ENCODE measurements at regions not wholly inside any gene's neighbourhood (a gene's known extent, or its start where the extent isn't known, plus 50 kb on each side); places are given as distances from the start of the nearest gene placed in this dataset.

- no peak for TF ChIP-seq CTCF (IDR thresholded peaks at IDR 0.05)
- H3K9me3 Mint-ChIP-seq (ENCODE audit: unreplicated experiment) = peaks cover 14% of the 10 kb centered on the region
- no peaks in the 10 kb centered on the region for H3K36me3 Mint-ChIP-seq (ENCODE audit: unreplicated experiment)
- DNase-seq (ENCODE audit: extremely low spot score, unreplicated experiment) = no peak
- no peak overlapping the region for H3K4me3 Mint-ChIP-seq (ENCODE audit: unreplicated experiment)
- H3K4me1 Mint-ChIP-seq (ENCODE audit: unreplicated experiment) = no peaks in the 10 kb centered on the region
- no peaks in the 10 kb centered on the region for H3K27me3 Mint-ChIP-seq (ENCODE audit: unreplicated experiment)
- H3K27ac Mint-ChIP-seq (ENCODE audit: unreplicated experiment) = no peak overlapping the region
These were observed 343.5 kb downstream of the EDEM1 start for GRCh38 chr3:5531039-5531438.

DNA sequence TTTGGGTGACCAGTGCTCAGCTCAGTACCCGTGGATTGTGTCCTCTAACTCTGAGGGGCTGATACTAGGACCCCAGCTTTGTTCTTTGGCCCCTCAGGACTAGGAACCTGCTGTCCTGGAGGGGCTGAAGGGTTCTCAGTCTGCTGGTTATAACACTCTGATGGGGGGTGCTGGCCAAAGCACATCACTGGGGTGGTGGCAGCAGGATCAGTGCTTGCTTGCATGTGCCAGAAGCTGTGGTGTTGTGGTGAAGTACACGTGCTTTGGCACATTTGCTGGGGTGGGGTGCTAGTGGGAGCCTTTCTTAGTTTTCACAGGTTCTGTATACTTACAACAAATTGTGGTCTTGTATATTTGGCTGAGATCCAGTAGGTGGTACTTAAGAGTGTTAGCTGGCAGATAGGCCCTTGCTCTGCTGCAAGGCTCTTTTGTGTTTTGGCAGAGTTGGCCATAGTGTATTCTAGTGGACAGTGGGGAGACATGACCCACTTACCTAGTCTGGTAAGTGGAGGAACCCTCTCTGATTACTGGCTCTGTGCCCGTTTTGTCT, 344.3 kb downstream of the EDEM1 start:
- no peak for TF ChIP-seq CTCF (IDR thresholded peaks at IDR 0.05)
- Mint-ChIP-seq H3K4me3 (ENCODE audit: unreplicated experiment) (no peak overlapping the region), H3K4me1 (ENCODE audit: unreplicated experiment) (no peaks in the 10 kb centered on the region), H3K9me3 (ENCODE audit: unreplicated experiment) (peaks cover 14% of the 10 kb centered on the region), H3K36me3 (ENCODE audit: unreplicated experiment) (no peaks in the 10 kb centered on the region), H3K27me3 (ENCODE audit: unreplicated experiment) (no peaks in the 10 kb centered on the region), H3K27ac (ENCODE audit: unreplicated experiment) (no peak overlapping the region)
- no peak for DNase-seq (ENCODE audit: extremely low spot score, unreplicated experiment)

DNA sequence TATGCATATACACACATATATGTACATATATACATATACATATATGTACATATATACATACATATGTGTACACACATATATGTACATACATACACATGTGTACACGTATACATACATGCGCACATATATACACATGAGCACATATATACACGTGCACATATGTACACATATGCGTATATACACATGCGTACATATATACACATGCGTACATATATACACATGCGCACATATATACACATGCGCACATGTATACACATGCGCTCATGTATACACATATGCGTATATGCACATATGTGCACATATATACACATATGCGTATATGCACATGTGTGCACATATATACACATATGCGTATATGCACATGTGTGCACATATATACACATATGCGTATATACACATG, 353.0 kb downstream of the EDEM1 start:
- Mint-ChIP-seq H3K4me1 (ENCODE audit: unreplicated experiment) (no peaks in the 10 kb centered on the region), H3K27me3 (ENCODE audit: unreplicated experiment) (no peaks in the 10 kb centered on the region), H3K9me3 (ENCODE audit: unreplicated experiment) (peaks cover 38% of the 10 kb centered on the region), H3K4me3 (ENCODE audit: unreplicated experiment) (no peak overlapping the region), H3K27ac (ENCODE audit: unreplicated experiment) (no peak overlapping the region), H3K36me3 (ENCODE audit: unreplicated experiment) (no peaks in the 10 kb centered on the region)
- DNase-seq (ENCODE audit: extremely low spot score, unreplicated experiment) = no peak
- no peak for TF ChIP-seq CTCF (IDR thresholded peaks at IDR 0.05)

DNA sequence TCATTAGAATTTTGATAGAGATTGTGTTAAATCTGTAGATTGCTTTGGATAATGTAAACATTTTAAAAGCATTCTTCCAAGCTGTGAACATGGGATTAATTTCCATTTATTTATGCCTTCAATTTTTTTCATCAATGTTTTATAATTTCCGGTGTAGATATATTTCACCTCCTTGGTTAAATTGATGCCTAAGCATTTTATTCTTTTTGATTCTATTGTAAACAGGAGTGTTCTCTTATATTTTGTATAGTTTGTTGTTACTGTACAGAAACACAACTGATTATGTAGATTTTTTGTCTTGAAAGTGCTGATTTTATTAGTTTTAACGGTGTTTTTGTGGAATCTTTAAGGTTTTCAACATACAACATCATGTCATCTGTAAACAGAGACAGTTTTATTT, 355.0 kb downstream of the EDEM1 start:
- Mint-ChIP-seq H3K9me3 (ENCODE audit: unreplicated experiment) (peaks cover 52% of the 10 kb centered on the region), H3K4me1 (ENCODE audit: unreplicated experiment) (no peaks in the 10 kb centered on the region), H3K27me3 (ENCODE audit: unreplicated experiment) (no peaks in the 10 kb centered on the region), H3K36me3 (ENCODE audit: unreplicated experiment) (no peaks in the 10 kb centered on the region), H3K4me3 (ENCODE audit: unreplicated experiment) (no peak overlapping the region), H3K27ac (ENCODE audit: unreplicated experiment) (no peak overlapping the region)
- no peak for TF ChIP-seq CTCF (IDR thresholded peaks at IDR 0.05)
- no peak for DNase-seq (ENCODE audit: extremely low spot score, unreplicated experiment)

- H3K36me3 Mint-ChIP-seq (ENCODE audit: unreplicated experiment) = no peaks in the 10 kb centered on the region
- no peaks in the 10 kb centered on the region for H3K27me3 Mint-ChIP-seq (ENCODE audit: unreplicated experiment)
- no peak for TF ChIP-seq CTCF (IDR thresholded peaks at IDR 0.05)
- no peak for DNase-seq (ENCODE audit: extremely low spot score, unreplicated experiment)
- no peaks in the 10 kb centered on the region for H3K4me1 Mint-ChIP-seq (ENCODE audit: unreplicated experiment)
- peaks cover 51% of the 10 kb centered on the region for H3K9me3 Mint-ChIP-seq (ENCODE audit: unreplicated experiment)
- no peak overlapping the region for H3K4me3 Mint-ChIP-seq (ENCODE audit: unreplicated experiment)
- no peak overlapping the region for H3K27ac Mint-ChIP-seq (ENCODE audit: unreplicated experiment)
These were observed 355.5 kb downstream of the EDEM1 start for GRCh38 chr3:5543047-5543446.

All from osteocyte (in vitro differentiated cells).